Mucosa of descending colon (tissue), 3 donors: ENCODE measurements at regions not wholly inside any gene's neighbourhood (a gene's known extent, or its start where the extent isn't known, plus 50 kb on each side); places are given as distances from the start of the nearest gene placed in this dataset.
A peak's percentile ranks its signal among the peaks of the same experiment; 100 is the strongest.
"Not testable (repeated sequence)": the region's sequence is repeated elsewhere in the genome, so short reads cannot be mapped to it uniquely, and the experiment has no call there.

Experiments
- ATAC-seq: fragments of 200-7000 bp; cut with Tn5 transposase; one replicate; pipeline ENCODE4 v1.9.1; 2020; ENCODE audit warnings: mild to moderate bottlenecking, moderate library complexity
- DNase-seq, 3 donors: peaks; one replicate each; pipeline ENCODE4 v3.0.0-alpha.2; 2020
- H3K36me3 ChIP-seq: fragments of 200-600 bp; one replicate; pipeline ENCODE4 v1.8.0; 2021; ENCODE audit warnings: low read depth, mild to moderate bottlenecking
- H3K4me1 ChIP-seq: fragments of 200-600 bp; one replicate; pipeline ENCODE4 v1.8.0; 2021; ENCODE audit warnings: low read depth, mild to moderate bottlenecking
- H3K4me3 ChIP-seq: fragments of 200-600 bp; one replicate; pipeline ENCODE4 v1.8.0; 2021; ENCODE audit warnings: mild to moderate bottlenecking
- H3K9me3 ChIP-seq: fragments of 200-600 bp; one replicate; pipeline ENCODE4 v1.8.0; 2021; ENCODE audit warnings: mild to moderate bottlenecking
- CTCF ChIP-seq: fragments of 200-600 bp; IDR thresholded peaks from one replicate; pipeline ENCODE4 v1.8.0; 2022; ENCODE audit warnings: antibody characterized with exemption, mild to moderate bottlenecking
- intact Hi-C, 2 donors: fragments of 100-400 bp; cut with DNase I in 1 of 2; cut with micrococcal nuclease in 1 of 2; formaldehyde crosslinking; loops; one replicate each; pipeline versions ENCODE4 v1.11.0 to v1.11.1; 2022; cut with DNase I, micrococcal nuclease
- donor health status: DM: no; HTN: no; CAD: no; lungs with moderate emphysema.
- donor health status: DM: no; HTN: no; CAD: no.
- donor health status: DM: no; HTN: yes; CAD: no.

- no peak for ATAC-seq
- Histone ChIP-seq H3K9me3 (no peaks in the 10 kb centered on the region), H3K4me1 (no peaks in the 10 kb centered on the region), H3K36me3 (no peaks in the 10 kb centered on the region), H3K4me3 (no peak overlapping the region)
- intact Hi-C loops: no loop called here
- no peak for DNase-seq
- no peak for TF ChIP-seq CTCF
Observed at GRCh38 chr20:52004018-52004417, 187.6 kb downstream of the ZFP64 start.

GRCh38 chr20:52003415-52003814, 188.2 kb downstream of the ZFP64 start:
- intact Hi-C loops: no loop called here
- no peaks in the 10 kb centered on the region for H3K4me1 ChIP-seq
- no peak for DNase-seq
- ATAC-seq: no peak
- no peaks in the 10 kb centered on the region for H3K9me3 ChIP-seq
- no peak for TF ChIP-seq CTCF
- no peaks in the 10 kb centered on the region for H3K36me3 ChIP-seq
- H3K4me3 ChIP-seq: no peak overlapping the region

- no peak for TF ChIP-seq CTCF
- DNase-seq (no peak), ATAC-seq (peak; percentile 26)
- no peaks in the 10 kb centered on the region for H3K36me3 ChIP-seq
- H3K9me3 ChIP-seq: no peaks in the 10 kb centered on the region
- no peaks in the 10 kb centered on the region for H3K4me1 ChIP-seq
- no peak overlapping the region for H3K4me3 ChIP-seq
- intact Hi-C loops: no loop called here
Observed at GRCh38 chr20:52001999-52002666, 189.4 kb downstream of the ZFP64 start.

DNA sequence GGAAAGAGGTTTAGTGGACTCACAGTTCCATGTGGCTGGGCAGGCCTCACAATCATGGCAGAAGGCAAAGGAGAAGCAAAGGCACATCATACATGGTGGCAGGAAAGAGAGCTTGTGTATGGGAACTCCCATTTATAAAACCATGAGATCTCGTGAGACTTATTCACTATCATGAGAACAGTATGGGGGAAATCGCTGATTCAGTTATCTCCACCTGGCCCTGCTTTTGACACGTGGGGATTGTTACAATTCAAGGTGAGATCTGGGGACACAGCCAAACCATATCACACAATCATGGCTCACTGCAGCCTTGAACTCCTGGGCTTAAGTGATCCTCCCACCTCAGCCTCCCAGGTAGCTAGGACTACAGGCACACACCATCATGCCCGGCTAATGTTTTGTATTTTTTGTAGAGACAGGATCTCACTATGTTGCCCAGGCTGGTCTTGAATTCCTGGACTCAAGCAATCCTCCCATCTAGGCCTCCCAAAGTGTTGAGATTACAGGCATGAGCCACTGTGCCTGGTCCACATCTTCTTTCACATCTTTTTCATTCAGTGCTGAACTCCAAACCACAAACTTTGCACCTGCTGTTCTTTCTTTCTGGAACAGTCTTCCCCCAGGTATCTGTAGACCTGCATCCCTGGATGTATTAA, 194.2 kb downstream of the ZFP64 start:
- H3K4me1 ChIP-seq, DNase-seq, H3K9me3 ChIP-seq, intact Hi-C loops, ATAC-seq, H3K36me3 ChIP-seq, H3K4me3 ChIP-seq: not testable (repeated sequence)

- no peaks in the 10 kb centered on the region for H3K9me3 ChIP-seq
- ATAC-seq (peak; percentile 45), DNase-seq (no peak)
- no peak for TF ChIP-seq CTCF
- no peaks in the 10 kb centered on the region for H3K4me1 ChIP-seq
- no peaks in the 10 kb centered on the region for H3K36me3 ChIP-seq
- intact Hi-C loops: no loop called here
- no peak overlapping the region for H3K4me3 ChIP-seq
Observed at GRCh38 chr20:51995551-51995951, 193.2 kb upstream of the SALL4 start.

DNA sequence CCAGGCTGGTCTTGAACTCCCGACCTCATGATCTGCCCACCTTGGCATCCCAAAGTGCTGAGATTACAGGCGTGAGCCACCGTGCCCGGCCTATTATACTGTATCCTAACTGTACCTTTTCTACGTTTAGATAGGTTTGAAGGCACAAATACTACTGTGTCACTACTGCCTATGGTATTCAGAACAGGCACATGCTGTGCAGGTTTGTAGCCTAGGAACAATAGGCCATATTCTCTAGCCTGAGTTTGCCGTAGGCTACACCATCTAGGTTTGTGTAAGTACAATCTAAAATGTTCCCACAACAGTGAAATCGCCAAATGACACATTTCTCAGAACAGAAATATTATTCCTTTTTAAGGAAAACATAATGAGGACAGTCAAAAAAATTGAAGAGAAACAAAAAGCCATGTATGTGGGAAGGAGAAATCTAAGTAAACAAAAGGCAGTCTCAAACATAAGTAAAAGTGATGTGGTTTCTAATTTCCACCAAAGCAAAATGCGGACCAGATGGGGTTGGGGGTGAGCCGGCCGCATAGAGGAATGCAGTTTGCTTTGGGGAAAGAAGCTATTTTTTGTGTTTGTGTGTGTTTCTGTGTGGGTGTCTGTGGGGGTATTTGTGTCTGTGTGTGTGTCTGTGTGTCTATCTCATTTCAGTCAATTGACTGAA, 192.6 kb upstream of the SALL4 start:
- Histone ChIP-seq H3K9me3 (no peaks in the 10 kb centered on the region), H3K4me1 (no peaks in the 10 kb centered on the region), H3K4me3 (no peak overlapping the region), H3K36me3 (no peaks in the 10 kb centered on the region)
- no peak for TF ChIP-seq CTCF
- intact Hi-C loops: no loop called here
- ATAC-seq (no peak), DNase-seq (no peak)
